ENCODE measurements at regions not wholly inside any gene's neighbourhood (a gene's known extent, or its start where the extent isn't known, plus 50 kb on each side); places are given as distances from the start of the nearest gene placed in this dataset.
"Not testable (repeated sequence)": the region's sequence is repeated elsewhere in the genome, so short reads cannot be mapped to it uniquely, and the experiment has no call there.

DNA sequence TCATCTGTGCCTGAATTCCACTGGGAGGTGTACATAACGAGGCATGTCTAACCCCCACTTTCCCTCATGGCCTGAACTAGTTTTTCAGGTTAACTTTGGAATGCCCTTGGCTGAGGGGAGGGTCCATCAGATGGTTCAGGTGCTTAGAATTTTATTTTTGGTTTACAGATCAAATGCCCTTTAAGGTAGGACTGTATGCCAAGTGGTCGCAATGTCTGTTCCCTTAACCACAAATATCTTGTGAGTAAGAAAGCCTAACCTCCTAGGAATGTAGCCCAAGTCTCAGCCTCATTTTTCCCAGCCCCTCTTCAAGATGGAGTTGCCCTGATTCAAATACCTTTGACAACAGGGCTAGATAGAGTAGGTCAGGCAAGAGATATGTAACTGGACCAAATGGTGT is 78.4 kb downstream of the RNASET2 start:
- no peak for DNase-seq

DNA sequence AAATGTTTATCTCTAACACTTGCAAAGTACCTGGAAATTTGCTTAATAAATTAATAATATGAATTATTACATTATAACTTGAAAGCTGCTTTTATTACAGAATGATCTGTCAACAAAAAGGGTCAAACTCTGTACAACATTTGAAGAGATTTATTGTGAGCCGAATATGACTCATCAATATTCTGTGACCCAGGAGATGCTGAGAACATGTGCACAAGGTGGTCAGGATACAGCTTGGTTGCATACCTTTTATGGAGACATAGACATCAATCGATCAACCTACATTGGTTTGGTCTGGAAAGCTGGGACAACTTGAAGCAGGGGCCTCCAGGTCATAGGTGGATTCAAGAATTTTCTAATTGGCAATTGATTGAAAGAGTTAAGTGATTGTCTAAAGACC is 79.0 kb downstream of the RNASET2 start:
- DNase-seq, result no peak

DNA sequence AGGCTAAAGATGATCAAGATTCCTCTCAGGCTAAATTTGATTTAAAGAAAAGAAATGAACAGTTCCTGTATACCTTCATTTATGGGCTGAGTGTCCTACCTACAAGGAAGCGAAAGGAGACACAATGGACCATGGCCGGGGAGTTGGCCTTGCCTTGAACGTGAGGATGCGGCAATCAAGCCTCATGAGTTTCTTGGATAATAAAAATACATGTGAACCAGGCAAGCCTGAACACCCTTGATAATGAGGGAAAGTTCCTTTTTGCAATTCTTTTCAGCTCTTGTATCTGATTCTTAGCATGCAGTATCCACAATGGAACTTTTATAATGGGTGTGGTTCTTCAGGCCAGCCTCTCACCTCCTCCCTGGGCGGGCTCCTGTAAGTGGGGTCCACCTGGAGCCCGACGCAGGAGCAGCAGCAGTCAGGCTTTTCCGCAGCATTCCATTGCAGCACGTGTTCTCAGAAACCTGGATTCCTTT is 83.8 kb downstream of the RNASET2 start:
- DNase-seq, result no peak

DNA sequence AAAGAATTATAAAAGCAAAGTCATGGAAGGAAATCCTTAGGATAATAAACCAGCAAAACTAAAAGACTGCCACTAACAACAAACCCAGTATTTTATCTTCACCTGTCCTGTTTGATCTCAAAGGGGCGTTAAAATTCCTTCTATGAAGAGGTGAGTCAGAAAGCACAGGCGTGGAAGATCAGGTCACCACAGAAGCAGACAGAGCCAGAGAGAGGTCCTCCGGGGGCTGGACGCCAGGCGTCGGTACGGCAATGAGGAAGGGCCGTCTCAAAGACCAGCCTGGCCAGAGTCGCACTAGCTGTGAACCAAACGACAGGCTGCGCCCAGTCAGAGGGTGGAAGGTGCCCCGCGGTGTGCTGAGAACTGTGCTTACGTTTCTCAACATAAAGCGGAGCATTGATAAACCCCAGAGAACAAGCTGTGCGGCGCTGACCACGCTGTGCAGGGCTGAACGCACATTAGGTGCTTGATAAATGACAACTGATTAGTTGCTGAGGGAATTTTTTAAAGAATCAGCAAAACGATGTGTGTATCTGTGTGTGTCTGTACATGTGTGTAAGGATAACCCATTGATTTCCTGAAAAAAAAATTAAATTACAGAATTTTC is 85.6 kb downstream of the RNASET2 start:
- no peak for DNase-seq

DNA sequence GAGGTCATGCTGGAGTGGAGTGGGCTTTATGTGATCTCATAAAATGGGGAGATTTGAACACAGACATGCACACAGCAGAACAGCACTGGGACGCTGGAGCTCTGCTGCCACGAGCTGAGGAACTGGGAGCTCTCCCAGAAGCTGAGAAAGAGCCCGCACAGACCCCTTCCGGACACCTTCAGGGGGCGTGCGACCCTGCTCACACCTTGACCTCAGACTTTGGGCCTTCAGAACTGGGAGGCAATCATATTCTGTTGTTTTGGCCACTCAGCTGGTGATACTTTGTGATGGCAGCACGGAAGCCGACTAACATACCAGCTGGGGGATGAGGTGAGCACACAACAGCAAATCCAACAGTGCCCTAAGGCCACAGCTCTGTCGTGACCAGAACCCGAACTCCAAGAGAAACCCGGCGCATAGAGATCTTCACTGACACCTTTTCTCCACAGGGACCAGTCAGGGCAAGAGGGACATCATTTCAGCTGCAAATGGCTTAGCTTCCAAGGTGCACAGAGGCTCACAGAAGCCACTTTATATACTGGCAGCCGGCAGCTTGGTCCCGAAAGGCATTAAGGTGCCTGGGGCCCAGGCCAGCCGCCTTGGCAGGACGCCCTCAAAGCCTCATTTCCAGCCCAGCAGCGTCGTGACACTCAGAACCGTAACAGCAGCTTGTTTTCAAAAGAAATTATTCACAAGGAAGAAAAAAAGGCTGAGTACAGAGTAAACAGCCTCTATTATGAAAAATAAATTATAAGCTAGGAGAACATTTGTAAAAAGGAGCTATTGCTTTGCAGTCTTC is 89.3 kb downstream of the RNASET2 start:
- DNase-seq, result no peak

DNA sequence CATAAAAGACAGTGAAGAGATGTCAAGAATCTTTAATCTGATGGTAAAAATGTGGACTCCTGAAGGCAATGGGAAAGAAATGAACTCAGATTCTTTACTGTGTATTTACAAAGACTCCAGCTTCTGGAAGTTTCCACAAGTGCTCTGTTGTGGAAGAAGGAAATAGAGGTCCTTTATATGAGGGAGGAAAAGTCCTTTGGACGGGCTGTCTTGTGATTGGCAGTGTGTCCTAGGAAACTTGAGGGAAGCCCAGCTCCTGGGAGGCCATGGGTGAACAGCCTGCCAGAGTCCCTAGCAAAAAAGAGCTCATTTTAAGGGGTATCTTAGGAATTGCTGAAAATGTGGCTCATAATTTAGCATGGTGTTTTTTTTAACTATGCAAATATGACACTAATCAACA is 92.0 kb downstream of the RNASET2 start:
- no peak for DNase-seq

GRCh38 chr6:166862978-166863530 is 93.3 kb downstream of the RNASET2 start:
- no peak for DNase-seq

GRCh38 chr6:166862287-166862977 is 93.9 kb downstream of the RNASET2 start:
- peak; percentile 6 to 59 (median 30) for DNase-seq

- DNase-seq, result no peak
These were observed 94.4 kb downstream of the RNASET2 start for GRCh38 chr6:166861961-166862286.

DNA sequence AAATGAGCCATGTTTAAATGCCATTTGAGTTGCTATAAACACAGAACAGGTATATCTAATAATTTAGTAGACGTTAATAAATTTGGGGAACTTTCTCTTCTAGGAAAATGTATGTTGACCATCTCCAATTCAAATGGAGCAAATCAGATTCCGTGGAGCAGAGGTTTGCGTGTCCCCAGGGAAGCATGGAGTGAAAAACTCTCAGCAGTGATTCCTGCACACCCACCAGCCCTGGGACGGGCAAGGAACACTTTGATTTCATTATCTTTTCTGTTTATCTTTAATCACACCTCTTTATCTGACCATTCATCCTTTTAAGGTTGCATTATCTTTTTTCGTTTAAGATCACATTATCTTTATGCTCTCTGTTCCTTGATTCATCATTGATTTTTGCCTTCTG is 95.0 kb downstream of the RNASET2 start:
- DNase-seq, result no peak

DNA sequence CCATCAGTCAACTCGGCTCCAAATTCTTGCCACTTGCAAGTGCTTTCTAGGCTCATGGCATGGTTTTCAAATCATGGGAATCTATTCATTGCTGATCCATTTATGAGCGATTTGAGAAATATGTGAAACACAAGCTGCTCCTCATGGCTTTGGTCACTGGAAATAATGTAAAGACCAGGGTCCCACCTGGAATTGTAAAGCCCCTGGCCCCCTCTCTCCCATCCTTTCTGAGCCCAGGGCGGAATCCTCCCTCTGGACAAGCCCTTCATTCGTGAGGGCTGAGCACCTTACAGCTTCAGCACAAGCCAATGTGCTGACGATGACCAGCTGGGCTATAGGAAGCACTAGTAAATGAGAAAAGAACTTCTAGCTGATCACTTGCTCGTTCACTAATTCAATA is 96.0 kb downstream of the RNASET2 start:
- DNase-seq, result no peak

GRCh38 chr6:166855416-166855815 is 100.9 kb downstream of the RNASET2 start:
- no peak for DNase-seq

GRCh38 chr6:166853371-166854325 is 102.7 kb downstream of the RNASET2 start:
- DNase-seq, result no peak

DNA sequence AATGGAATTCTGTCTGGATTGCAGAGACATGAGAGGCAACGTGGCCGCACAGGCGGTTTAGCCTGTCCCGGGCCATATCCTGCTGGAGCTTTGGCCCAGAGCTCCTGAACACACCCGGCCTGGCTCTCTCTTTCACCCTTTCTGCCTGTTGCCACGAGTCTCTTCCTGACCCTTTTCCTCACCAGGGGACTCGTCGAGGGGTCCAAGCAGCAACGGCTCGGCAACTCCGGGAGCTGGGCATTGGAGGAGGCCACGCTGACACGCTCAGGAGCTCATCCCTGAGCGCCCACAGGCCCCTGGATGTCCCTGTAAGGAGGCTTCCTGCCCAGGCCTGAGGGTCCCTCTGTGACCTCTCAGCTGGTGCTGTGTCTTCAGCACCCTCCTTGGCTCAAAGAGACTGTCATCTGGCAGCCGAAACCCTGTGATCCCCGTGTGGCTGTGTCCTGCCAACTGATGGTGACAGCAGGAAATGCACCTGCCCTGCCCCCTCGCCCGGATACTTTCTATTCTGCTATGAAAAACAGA is 103.8 kb downstream of the RNASET2 start:
- DNase-seq, result peak in 1 of 6 experiments; percentile 11

GRCh38 chr6:166851911-166852310 is 104.4 kb downstream of the RNASET2 start:
- DNase-seq, result no peak

DNA sequence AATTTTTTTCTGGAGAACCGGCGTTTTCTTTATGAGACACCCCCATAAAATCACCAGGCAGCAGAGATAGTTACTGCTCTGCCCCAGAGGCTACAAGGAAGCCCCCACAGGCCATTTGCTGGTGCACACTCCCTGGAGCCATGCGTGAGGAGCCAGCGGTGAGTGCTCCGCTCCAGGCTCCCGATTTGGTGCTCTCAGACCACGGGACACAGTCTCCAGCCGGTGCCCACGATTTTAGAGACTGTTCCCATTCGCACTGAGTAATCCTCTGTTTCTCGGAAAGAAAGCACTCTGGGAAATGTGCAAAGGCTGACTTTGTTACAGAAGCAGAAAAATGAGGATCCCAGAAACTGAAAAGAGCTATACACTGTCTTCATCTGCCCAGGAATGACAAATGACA is 104.9 kb downstream of the RNASET2 start:
- DNase-seq, result no peak

DNA sequence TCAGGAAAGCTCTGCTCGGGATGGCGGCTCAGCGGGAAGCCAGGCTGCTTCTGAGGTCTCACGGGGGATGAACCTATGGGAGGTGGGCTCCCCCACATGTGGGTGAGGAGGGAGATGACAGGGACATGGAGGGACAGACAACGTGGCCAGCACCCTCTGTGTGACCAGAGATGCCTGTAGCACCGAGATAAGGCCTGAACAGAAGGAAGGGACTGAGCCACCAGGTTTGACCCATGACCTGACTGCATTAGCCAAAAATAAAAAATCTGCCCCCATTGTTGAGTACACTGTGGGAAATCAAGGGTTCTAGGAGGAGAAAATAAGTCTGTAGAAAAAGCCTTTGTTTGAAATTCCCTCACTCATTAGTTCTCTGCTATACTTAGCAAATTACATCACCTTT is 105.7 kb downstream of the RNASET2 start:
- DNase-seq, result no peak

DNA sequence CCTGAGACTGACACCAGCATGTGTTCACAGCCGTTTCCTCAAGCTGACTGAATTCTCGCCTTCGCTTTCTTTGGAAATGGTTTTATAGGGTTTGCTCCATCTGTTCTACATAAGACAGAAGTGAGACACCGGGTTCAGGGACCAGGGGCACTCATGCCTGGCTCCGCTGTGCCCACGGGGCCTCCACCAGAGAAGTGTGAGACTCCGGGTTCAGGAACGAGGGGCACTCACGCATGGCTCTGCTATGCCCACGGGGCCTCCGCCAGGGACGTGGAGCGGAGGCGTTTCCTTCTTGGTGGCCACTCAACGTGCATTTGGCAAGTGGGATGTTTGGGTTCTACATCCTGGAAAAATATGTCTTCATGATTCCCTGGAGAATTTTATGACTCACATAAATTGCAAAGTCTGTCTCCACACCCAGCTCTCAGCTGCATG is 106.6 kb downstream of the RNASET2 start:
- no peak for DNase-seq

- DNase-seq, result no peak
These were observed 107.2 kb downstream of the RNASET2 start for GRCh38 chr6:166848979-166849748.

DNA sequence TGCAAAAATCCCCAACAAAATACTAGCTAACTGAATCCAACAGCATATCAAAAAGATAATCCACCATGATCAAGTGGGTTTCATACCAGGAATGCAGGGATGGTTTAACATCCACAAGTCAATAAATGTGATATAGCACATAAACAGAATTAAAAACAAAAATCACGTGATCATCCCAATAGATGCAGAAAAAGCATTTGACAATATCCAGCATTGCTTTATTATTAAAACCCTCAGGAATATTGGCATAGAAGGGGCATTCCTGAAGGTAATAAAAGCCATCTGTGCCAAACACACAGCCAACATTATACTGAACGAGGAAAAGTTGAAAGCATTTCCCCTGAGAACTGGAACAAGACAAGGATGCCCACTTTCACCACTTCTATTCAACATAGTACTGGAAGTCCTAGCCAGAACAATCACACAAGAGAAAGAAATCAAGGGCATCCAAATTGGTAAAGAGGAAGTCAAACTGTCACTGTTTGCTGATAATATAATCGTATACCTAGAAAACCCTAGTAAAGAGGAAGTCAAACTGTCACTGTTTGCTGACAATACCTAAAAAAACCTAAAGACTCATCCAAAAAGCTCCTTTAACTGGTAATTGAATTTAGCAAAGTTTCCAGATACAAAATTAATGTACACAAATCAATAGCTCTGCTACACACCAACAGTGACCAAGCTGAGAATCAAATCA is 109.8 kb downstream of the RNASET2 start:
- DNase-seq, result not testable (repeated sequence)

- no peak for DNase-seq
These were observed 113.7 kb downstream of the RNASET2 start for GRCh38 chr6:166842607-166843006.
